Stimulated activated CD4-positive, alpha-beta T cell treated with anti-CD3 and anti-CD28 coated beads, Interleukin-12 subunit alpha, Interleukin-12 subunit beta, amount 100 ng/mL, for 48 hours (primary cell): ENCODE measurements at regions not wholly inside any gene's neighbourhood (a gene's known extent, or its start where the extent isn't known, plus 50 kb on each side); places are given as distances from the start of the nearest gene placed in this dataset.
A peak's percentile ranks its signal among the peaks of the same experiment; 100 is the strongest.
"Not testable (repeated sequence)": the region's sequence is repeated elsewhere in the genome, so short reads cannot be mapped to it uniquely, and the experiment has no call there.

Experiments used
- DNase-seq, 3 donors: peaks; one replicate each; pipeline ENCODE4 v3.0.0-alpha.2; 2020; ENCODE audit warnings: low read depth in 2 of 3, low spot score in 1 of 3

DNA sequence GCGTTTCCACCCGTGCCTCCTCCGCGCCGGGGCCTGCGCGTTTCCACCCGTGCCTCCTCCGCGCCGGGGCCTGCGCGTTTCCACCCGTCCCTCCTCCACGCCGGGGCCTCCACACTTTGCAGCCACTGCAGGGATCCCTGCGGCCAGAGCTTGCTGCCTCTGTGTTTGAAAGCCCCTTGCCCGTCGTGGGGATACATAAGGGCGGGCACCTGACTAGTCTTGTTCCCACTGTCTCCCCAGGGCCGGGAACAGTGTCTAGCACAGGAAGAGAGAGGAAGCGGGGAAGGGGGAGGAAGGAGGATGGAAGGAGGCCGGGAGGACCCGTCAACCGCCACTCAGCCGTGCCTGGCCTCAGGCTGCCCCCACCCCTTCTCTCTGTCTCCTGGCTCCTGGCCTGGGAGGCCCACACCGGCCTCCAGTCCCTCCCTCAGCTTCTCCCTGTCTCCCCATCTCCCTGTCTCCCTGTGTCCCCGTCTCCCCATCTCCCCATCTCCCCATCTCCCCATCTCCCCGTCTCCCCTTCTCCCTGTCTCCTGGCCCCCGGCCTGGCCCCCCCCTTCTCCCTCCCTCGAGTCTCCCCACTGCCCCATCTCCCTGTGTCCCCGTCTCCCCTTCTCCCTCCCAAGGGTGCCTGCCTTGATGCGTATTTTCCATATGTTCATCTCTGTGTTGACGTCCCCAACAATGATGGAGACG lies 155.6 kb upstream of the ZNF469 start:
- DNase-seq = not testable (repeated sequence)

DNA sequence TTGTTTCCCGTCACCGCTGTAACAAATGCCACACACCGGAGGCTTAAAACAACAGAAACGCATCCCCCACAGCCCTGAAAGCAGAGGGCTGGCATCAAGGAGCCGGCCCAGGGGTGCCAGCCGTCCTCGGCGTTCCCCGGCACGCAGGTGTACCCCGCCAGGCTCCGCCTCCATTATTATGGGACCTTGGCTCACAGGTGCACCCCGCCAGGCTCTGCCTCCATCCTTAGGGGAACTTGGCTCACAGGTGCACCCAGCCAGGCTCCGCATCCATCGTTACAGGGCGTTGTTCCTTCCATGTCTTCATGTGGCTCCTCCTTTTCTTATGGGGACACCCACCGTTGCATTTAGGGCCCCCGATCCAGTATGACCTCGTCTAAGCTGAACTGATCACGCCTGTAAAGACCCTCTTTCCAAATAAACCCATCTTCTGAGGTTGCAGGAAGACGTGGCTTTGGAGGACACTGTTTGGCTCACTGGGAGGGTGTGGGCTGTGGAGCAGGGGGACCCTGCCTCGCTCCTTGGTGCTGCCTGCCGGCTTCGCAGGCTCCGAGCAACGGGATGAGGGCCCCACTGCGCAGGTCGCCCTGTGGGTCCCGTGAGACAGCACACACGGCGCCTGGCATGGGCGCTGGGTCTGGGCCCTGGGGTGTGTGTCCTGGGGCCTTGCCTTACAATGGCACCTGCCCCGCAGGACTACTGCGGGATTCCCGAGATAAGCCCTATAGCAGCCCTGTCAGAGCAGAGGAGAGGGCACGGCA lies 154.9 kb upstream of the ZNF469 start:
- not testable (repeated sequence) for DNase-seq

DNA sequence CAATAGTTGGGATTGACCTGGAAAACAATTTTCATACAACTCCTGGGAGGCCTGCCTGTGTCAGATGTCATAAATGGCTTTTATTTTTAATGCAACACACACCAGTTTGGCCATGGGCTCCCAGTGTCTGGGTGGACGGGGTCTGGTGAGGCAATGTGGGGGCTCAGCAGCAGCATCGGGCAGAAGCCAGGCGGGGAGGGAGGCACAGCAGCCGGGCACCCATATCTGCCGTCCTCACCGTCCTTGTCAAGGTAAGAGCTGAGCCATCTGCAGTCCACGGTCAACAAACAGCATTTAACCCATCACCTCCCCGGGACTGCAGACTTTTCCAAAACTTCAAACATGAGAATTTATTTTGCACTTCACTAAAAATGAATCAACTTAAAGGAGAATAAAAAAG lies 154.0 kb upstream of the ZNF469 start:
- DNase-seq = not testable (repeated sequence)

DNA sequence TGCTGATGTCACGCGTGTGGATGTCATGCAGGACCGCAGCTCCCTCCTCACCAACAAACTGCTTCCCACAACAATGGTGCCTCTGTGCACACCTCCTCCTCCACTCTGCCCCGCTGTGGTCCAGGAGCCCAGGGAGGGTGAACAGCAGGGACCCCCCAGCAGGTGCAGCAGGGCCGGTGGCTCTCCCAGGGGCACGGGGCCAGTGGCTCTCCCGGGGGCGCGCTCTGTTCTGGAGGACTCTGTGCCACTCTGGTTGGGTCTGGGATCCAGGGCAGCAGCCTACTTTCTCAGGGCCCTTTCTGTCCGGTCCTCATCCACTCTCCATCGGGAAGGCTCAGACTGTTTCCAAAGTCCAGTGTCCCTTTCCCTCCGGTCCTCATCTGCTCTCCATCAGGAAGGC lies 153.0 kb upstream of the ZNF469 start:
- DNase-seq = not testable (repeated sequence)

DNA sequence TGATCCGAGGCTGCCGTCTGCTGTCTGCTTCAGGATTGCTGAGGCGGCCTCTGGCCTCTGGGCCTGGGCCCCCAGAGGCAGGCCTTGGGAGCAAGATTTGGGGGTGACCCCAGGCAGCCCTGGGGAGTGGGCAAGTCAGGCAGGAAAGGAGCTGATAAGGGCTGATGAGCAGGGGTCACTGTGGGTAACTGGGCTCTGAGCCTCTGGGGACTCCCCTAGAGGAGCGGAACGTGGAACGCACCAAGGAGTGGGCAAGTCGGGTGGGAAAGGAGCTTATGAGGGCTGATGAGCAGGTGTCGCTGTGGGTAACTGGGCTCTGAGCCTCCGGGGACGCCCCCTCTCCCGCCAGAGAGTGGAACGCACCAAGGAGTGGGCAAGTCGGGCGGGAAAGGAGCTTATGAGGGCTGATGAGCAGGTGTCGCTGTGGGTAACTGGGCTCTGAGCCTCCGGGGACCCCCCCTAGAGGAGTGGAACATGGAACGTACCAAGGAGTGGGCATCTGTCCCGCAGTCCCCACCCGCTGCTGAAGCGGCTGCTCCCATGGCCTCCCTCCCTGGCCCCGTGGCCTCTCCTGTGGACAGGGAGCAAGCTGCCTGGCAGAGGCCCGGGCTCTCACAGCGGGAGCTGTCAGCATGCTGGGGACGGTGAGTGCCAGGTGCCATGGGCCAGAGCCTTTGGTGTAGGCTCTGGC lies 152.3 kb upstream of the ZNF469 start:
- not testable (repeated sequence) for DNase-seq

- DNase-seq = not testable (repeated sequence)
Observed at GRCh38 chr16:88230967-88231615, 151.7 kb upstream of the ZNF469 start.

- not testable (repeated sequence) for DNase-seq
Observed at GRCh38 chr16:88231839-88232238, 150.9 kb upstream of the ZNF469 start.

GRCh38 chr16:88232401-88233258 lies 150.1 kb upstream of the ZNF469 start:
- DNase-seq = not testable (repeated sequence)

DNA sequence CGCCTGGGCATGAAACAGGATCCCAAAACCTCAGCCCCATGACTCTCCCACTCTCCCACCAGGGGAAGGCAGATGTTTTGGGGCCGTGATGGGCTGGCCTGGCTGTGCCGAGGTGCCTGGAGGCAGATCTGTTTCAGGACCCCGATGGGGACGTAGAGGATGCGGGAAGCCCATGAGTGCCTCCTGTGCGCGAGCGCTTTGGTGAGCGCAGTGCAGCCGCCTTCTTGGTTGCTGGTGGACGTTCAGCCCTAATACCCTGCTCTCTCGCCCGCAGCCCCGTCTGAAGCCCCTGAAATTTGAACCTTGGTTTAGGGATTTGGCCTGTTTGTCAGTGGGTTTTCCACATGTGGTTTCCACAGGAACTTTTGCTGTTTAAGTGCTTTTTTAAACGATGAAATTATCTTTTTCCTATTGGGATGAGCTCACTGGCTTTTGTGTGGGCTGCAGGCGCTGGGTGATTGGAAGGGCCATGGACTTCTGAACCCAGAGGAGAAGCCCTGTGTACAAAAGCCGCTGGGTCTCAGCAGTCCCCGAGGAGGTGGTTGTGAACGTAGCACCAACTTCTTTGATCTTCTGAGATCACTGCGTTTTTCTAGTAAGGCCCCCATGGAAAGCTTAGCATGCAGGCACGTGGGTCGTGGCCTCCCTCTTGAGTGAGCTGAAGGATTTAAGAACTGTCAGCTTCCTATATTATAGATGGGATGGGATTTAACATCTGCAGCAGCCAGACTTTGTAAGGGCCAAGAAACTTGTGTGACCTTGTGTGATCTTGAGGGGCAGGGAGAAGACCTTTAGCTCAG lies 148.9 kb upstream of the ZNF469 start:
- DNase-seq = not testable (repeated sequence)

DNA sequence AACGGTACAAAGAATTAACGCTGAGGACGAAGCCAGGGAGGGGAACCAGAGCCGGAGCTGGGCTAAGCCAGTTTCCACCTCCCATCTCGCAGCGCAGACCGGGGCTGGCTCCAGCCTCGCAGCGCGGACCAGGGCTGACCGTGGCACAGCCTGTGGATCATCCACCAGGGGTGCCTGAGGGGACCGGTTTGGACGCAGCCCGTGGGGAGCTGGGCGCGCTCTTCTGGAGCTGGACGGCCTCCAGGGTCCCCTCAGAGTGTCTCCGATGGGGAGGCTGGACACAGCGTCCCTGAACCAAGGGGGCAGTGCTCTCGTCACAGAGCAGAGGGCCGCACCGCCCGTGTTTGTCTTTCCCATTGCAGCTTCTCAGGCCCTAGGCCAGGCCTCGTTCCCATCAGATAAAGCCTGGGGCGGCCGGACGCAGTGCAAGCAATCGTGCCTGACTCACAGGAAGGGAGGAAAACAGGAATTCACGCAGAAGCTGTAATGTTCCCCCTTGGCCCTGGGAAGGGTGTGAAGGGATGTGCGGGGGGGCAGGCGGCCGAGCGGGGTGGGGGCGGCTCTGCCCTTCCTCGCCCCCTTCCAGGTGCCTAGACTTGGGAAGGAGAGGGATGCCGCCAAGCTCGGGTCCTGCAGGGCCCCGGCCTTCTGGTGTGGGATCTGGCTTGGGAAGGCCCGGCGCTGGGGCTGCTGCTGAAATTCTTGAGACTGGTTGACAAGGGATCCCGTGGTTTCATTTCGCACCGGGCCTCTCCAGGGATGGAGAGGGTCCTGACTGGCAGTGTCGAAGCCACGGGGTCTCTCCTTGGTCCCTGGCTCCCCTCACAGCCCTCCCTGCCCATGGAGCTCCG lies 148.1 kb upstream of the ZNF469 start:
- DNase-seq = not testable (repeated sequence)

- DNase-seq = not testable (repeated sequence)
Observed at GRCh38 chr16:88235691-88236090, 147.1 kb upstream of the ZNF469 start.

GRCh38 chr16:88236229-88236628 lies 146.5 kb upstream of the ZNF469 start:
- not testable (repeated sequence) for DNase-seq

GRCh38 chr16:88237314-88237713 lies 145.4 kb upstream of the ZNF469 start:
- DNase-seq = not testable (repeated sequence)

GRCh38 chr16:88237761-88238415 lies 144.9 kb upstream of the ZNF469 start:
- DNase-seq = not testable (repeated sequence)

DNA sequence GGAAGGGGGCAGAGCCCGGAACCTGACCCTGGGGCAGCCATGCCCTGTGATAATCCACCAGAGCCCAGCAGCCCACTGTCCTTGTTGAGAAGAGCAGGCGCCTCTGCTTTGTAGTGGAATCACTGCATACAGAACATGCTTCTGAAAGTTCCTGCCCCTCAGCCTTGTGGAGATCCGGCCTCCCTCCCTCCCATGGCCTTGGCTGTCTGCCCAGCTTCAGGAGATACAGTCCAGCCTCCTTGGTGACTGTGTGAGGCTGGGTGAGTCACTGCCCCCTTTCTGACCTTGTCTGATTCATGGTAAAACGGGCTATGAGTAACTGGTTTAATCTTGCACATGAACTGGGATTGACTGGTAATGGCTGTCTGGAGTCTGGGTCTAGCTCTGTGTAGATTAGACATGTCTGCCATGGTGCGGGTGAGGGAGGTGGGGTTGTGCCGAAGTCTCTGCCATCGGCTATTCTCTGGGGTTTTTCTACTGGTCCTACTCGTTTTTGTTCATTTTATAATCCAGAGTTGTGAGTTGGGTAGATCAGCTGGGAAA lies 144.0 kb upstream of the ZNF469 start:
- peak in 2 of 3 donors; percentile 15 to 32 for DNase-seq

DNA sequence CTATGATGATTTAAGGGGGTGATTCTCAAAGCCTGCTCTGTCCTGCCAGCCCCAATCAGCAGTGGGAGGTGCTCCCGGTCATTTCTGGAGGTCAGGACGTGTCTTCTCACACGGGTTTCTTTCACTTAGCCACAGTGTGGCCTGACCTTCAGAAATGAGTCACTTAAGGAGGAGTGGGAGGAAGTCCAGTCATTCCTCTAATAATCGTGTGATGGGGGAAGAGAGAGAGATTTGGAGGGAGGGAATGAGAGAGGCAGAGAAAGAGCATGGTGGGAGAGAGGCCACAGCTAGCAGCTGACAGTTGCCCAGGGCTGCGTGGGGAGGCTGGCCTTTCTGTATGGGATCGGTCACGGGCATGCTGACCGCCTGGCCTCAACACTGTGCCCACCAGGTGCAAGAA lies 142.6 kb upstream of the ZNF469 start:
- not testable (repeated sequence) for DNase-seq

GRCh38 chr16:88240776-88241175 lies 142.0 kb upstream of the ZNF469 start:
- not testable (repeated sequence) for DNase-seq
